H9 (cell line): ENCODE measurements at regions not wholly inside any gene's neighbourhood (a gene's known extent, or its start where the extent isn't known, plus 50 kb on each side); places are given as distances from the start of the nearest gene placed in this dataset.

ENCODE experiments used
- DNase-seq: peaks from one replicate; pipeline ENCODE4 v3.0.0-alpha.2; 2017
- H2AFZ ChIP-seq: one replicate; pipeline ENCODE4 v1.6.1; 2013; ENCODE audit warnings: mild to moderate bottlenecking, low read length, control low read depth, moderate library complexity
- H2AK5ac ChIP-seq: 2 replicates; pipeline ENCODE4 v1.6.1; 2013; ENCODE audit warnings: low read length, control low read depth, mixed read lengths; ENCODE audit not compliant: insufficient read length
- H2BK120ac ChIP-seq: one replicate; pipeline ENCODE4 v1.6.1; 2013; ENCODE audit warnings: low read depth, mild to moderate bottlenecking, low read length, control low read depth, inconsistent platforms; ENCODE audit not compliant: poor library complexity, severe bottlenecking
- H2BK12ac ChIP-seq: 2 replicates; pipeline ENCODE4 v1.6.1; 2013; ENCODE audit warnings: low read length, control low read depth, mixed read lengths, low read depth; ENCODE audit not compliant: insufficient read length
- H2BK15ac ChIP-seq: 2 replicates; pipeline ENCODE4 v1.6.1; 2013; ENCODE audit warnings: low read depth, low read length, control low read depth
- H2BK20ac ChIP-seq: one replicate; pipeline ENCODE4 v1.6.1; 2013; ENCODE audit warnings: low read depth, mild to moderate bottlenecking, low read length, control low read depth, inconsistent platforms; ENCODE audit not compliant: poor library complexity, severe bottlenecking
- H2BK5ac ChIP-seq: 2 replicates; pipeline ENCODE4 v1.6.1; 2013; ENCODE audit warnings: low read length, control low read depth, mixed read lengths; ENCODE audit not compliant: insufficient read length
- H3K14ac ChIP-seq: 2 replicates; pipeline ENCODE4 v1.6.1; 2013; ENCODE audit warnings: low read length, control low read depth; ENCODE audit not compliant: insufficient read depth
- H3K18ac ChIP-seq: 2 replicates; pipeline ENCODE4 v1.6.1; 2013; ENCODE audit warnings: low read depth, mild to moderate bottlenecking, mixed read lengths, low read length, control low read depth; ENCODE audit not compliant: insufficient read length
- H3K23ac ChIP-seq: 2 replicates; pipeline ENCODE4 v1.6.1; 2013; ENCODE audit warnings: low read length, control low read depth, mixed read lengths, low read depth; ENCODE audit not compliant: insufficient read length
- H3K23me2 ChIP-seq: 2 replicates; pipeline ENCODE4 v1.6.1; 2013; ENCODE audit warnings: low read depth, mild to moderate bottlenecking, mixed read lengths, low read length, control low read depth; ENCODE audit not compliant: insufficient read length, poor library complexity, severe bottlenecking
- H3K27ac ChIP-seq: 2 replicates; pipeline ENCODE4 v1.5.1; 2013; ENCODE audit warnings: low read length, control low read depth, mixed read lengths, low read depth; ENCODE audit not compliant: insufficient read length
- H3K27me3 ChIP-seq: 2 replicates; pipeline ENCODE4 v1.6.1; 2013; ENCODE audit warnings: low read length, control low read depth, inconsistent platforms; ENCODE audit not compliant: insufficient read depth
- H3K4ac ChIP-seq: 2 replicates; pipeline ENCODE4 v1.6.1; 2013; ENCODE audit warnings: low read depth, mild to moderate bottlenecking, control low read depth, inconsistent platforms, low read length, moderate library complexity
- H3K4me1 ChIP-seq: 2 replicates; pipeline ENCODE4 v1.6.1; 2013; ENCODE audit warnings: low read length, control low read depth, inconsistent platforms; ENCODE audit not compliant: insufficient read depth
- H3K4me2 ChIP-seq: 2 replicates; pipeline ENCODE4 v1.6.1; 2013; ENCODE audit warnings: low read length, control low read depth, mixed read lengths; ENCODE audit not compliant: insufficient read length, insufficient read depth
- H3K56ac ChIP-seq: 2 replicates; pipeline ENCODE4 v1.6.1; 2013; ENCODE audit warnings: low read depth, mild to moderate bottlenecking, mixed read lengths, low read length, control low read depth; ENCODE audit not compliant: insufficient read length
- H3K79me1 ChIP-seq: 2 replicates; pipeline ENCODE4 v1.6.1; 2013; ENCODE audit warnings: low read depth, mild to moderate bottlenecking, moderate library complexity, low read length, control low read depth, inconsistent platforms; ENCODE audit not compliant: insufficient read depth, poor library complexity, severe bottlenecking
- H3K79me2 ChIP-seq: 2 replicates; pipeline ENCODE4 v1.6.1; 2013; ENCODE audit warnings: low read length, control low read depth, inconsistent platforms; ENCODE audit not compliant: insufficient read depth
- H3K9ac ChIP-seq: 2 replicates; pipeline ENCODE4 v1.6.1; 2013; ENCODE audit warnings: low read length, control low read depth, mixed read lengths; ENCODE audit not compliant: insufficient read length; ENCODE audit errors: extremely low read depth
- H3K9me3 ChIP-seq: one replicate; pipeline ENCODE4 v1.6.1; 2013; ENCODE audit warnings: low read depth, low read length, inconsistent platforms; ENCODE audit not compliant: control insufficient read depth
- H3T11ph ChIP-seq: one replicate; pipeline ENCODE4 v1.6.1; 2013; ENCODE audit warnings: mild to moderate bottlenecking, low read length, control low read depth, inconsistent platforms
- H4K20me1 ChIP-seq: one replicate; pipeline ENCODE4 v1.6.1; 2013; ENCODE audit not compliant: control insufficient read depth, insufficient read length, insufficient read depth
- H4K5ac ChIP-seq: 2 replicates; pipeline ENCODE4 v1.6.1; 2013; ENCODE audit warnings: low read depth, mild to moderate bottlenecking, mixed read lengths, low read length, control low read depth; ENCODE audit not compliant: insufficient read length
- H4K8ac ChIP-seq: replicated peaks from 2 replicates; pipeline ENCODE4 v1.6.1; 2013; ENCODE audit warnings: low read length, control low read depth, mixed read lengths, low read depth; ENCODE audit not compliant: insufficient read length
- H4K91ac ChIP-seq: 2 replicates; pipeline ENCODE4 v1.6.1; 2013; ENCODE audit warnings: low read depth, mild to moderate bottlenecking, moderate library complexity, mixed read lengths, low read length, control low read depth; ENCODE audit not compliant: insufficient read length
- H3K27ac Mint-ChIP-seq, 3 experiments: 2 replicates in 2 of 3; 3 replicates in 1 of 3; pipeline ENCODE4 v1.8.0; 2020 to 2021; ENCODE audit warnings: mixed read lengths in 3 of 3, mild to moderate bottlenecking in 1 of 3, moderate library complexity in 1 of 3
- H3K27me3 Mint-ChIP-seq: 2 replicates; pipeline ENCODE4 v1.8.0; 2021; ENCODE audit warnings: low read depth, mild to moderate bottlenecking, moderate library complexity, mixed read lengths
- H3K36me3 Mint-ChIP-seq, 3 experiments: 2 replicates in 2 of 3; 3 replicates in 1 of 3; pipeline ENCODE4 v1.8.0; 2020 to 2021; ENCODE audit warnings: low read depth in 3 of 3, mixed read lengths in 3 of 3; ENCODE audit not compliant: insufficient read depth in 1 of 3
- H3K4me1 Mint-ChIP-seq, 2 experiments: 2 replicates each; pipeline ENCODE4 v1.8.0; 2020; ENCODE audit warnings: mixed read lengths in 2 of 2
- H3K4me3 Mint-ChIP-seq, 2 experiments: 2 replicates in 1 of 2; 3 replicates in 1 of 2; pipeline ENCODE4 v1.8.0; 2020 to 2021; ENCODE audit warnings: mild to moderate bottlenecking in 2 of 2, mixed read lengths in 2 of 2, moderate library complexity in 1 of 2
- H3K9me3 Mint-ChIP-seq, 2 experiments: 2 replicates in 1 of 2; 3 replicates in 1 of 2; pipeline ENCODE4 v1.8.0; 2020; ENCODE audit warnings: mild to moderate bottlenecking in 2 of 2, mixed read lengths in 2 of 2, moderate library complexity in 1 of 2
- WGBS: extraction: QIAGEN DNeasy Blood & Tissue Kit; methylation state at CpG from one replicate; pipeline ENCODE4 v1.1.7; 2013; ENCODE audit warnings: missing lambda C conversion rate, low lambda C conversion rate, mixed read lengths; ENCODE audit not compliant: insufficient read length; ENCODE audit errors: extremely low coverage; 5-methylcytosine and 5-hydroxymethylcytosine counted together
- TF ChIP-seq, protein P1 (sequence below): fragments of 200-600 bp; sonication (generic); conservative IDR thresholded peaks from 3 replicates; pipeline ENCODE4 v1.8.0; 2021; ENCODE audit warnings: antibody characterized with exemption, mild to moderate bottlenecking

- H3K9ac ChIP-seq: no peak overlapping the region
- Mint-ChIP-seq H3K27ac (no peak overlapping the region), H3K4me1 (no peaks in the 10 kb centered on the region), H3K36me3 (peaks cover 0 to 17% (median 8%) of the 10 kb centered on the region in 3 experiments; a peak in 5 of 7 replicates), H3K9me3 (peaks cover 3 to 7% of the 10 kb centered on the region in 2 experiments; a peak in 2 of 5 replicates), H3K27me3 (no peaks in the 10 kb centered on the region), H3K4me3 (no peak overlapping the region)
- no peak overlapping the region for H2BK20ac ChIP-seq
- no peaks in the 10 kb centered on the region for H3K79me2 ChIP-seq
- H3K56ac ChIP-seq: no peak overlapping the region
- H4K20me1 ChIP-seq: no peaks in the 10 kb centered on the region
- TF ChIP-seq, protein P1, sequence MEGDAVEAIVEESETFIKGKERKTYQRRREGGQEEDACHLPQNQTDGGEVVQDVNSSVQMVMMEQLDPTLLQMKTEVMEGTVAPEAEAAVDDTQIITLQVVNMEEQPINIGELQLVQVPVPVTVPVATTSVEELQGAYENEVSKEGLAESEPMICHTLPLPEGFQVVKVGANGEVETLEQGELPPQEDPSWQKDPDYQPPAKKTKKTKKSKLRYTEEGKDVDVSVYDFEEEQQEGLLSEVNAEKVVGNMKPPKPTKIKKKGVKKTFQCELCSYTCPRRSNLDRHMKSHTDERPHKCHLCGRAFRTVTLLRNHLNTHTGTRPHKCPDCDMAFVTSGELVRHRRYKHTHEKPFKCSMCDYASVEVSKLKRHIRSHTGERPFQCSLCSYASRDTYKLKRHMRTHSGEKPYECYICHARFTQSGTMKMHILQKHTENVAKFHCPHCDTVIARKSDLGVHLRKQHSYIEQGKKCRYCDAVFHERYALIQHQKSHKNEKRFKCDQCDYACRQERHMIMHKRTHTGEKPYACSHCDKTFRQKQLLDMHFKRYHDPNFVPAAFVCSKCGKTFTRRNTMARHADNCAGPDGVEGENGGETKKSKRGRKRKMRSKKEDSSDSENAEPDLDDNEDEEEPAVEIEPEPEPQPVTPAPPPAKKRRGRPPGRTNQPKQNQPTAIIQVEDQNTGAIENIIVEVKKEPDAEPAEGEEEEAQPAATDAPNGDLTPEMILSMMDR: no peak
- no peak for DNase-seq
- H2BK5ac ChIP-seq: no peak overlapping the region
- WGBS: no CpG with 5 or more reads among the region's 4 CpGs
- H3K14ac ChIP-seq: no peak overlapping the region
- H4K5ac ChIP-seq: no peak overlapping the region
- H3K27me3 ChIP-seq: no peaks in the 10 kb centered on the region
- no peak overlapping the region for H2BK120ac ChIP-seq
- no peak overlapping the region for H4K91ac ChIP-seq
- H3K4me1 ChIP-seq: no peaks in the 10 kb centered on the region
- H3K9me3 ChIP-seq: no peaks in the 10 kb centered on the region
- no peak overlapping the region for H2BK15ac ChIP-seq
- H2AK5ac ChIP-seq: no peak overlapping the region
- H3K27ac ChIP-seq: no peak overlapping the region
- no peak overlapping the region for H3K23ac ChIP-seq
- no peak overlapping the region for H3T11ph ChIP-seq
- no peaks in the 10 kb centered on the region for H3K23me2 ChIP-seq
- H3K79me1 ChIP-seq: no peaks in the 10 kb centered on the region
- no peak overlapping the region for H2BK12ac ChIP-seq
- H3K4me2 ChIP-seq: no peak overlapping the region
- no peak overlapping the region for H2AFZ ChIP-seq
- no peak overlapping the region for H4K8ac ChIP-seq
- H3K4ac ChIP-seq: no peak overlapping the region
- H3K18ac ChIP-seq: no peak overlapping the region
Measured at GRCh38 chr7:126065766-126066165, 1136.1 kb upstream of the POT1 start.
